GM13976 (cell line): ENCODE measurements at regions not wholly inside any gene's neighbourhood (a gene's known extent, or its start where the extent isn't known, plus 50 kb on each side); places are given as distances from the start of the nearest gene placed in this dataset.

Experiments used
- DNase-seq: peaks from one replicate; pipeline ENCODE4 v3.0.0; 2012; ENCODE audit warnings: low spot score
- in situ Hi-C: fragments of 300-500 bp; cut with MboI; formaldehyde crosslinking; loops from one replicate; pipeline ENCODE4 v1.12.0; 2022; ENCODE audit warnings: low sequenced_read_pairs, mixed read lengths, inconsistent platforms; ENCODE audit not compliant: unreplicated experiment
- TF ChIP-seq, protein P1 (sequence below): IDR thresholded peaks from 2 replicates; pipeline ENCODE4 v1.5.1; 2012; ENCODE audit warnings: borderline replicate concordance, mild to moderate bottlenecking; ENCODE audit not compliant: insufficient read depth; ENCODE audit errors: extremely low read depth, missing control alignments, control extremely low read depth

DNA sequence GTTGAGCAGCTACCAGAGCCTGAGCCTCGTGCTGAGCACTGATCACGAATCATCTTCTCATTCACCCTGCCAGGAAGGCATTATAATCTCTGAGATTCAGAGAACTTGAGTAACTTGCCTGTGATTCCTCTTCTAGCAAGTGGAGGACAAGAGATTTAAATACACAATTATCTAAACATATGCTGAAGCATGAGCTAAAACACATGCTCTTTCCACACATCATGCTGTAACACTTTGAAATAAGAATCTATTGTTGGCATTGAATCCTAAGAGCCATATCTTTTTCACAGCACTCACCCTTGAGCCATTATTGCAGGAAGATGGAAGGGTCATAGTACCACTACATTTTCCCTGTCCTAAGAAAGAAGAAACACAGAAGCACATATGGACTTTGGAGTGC is 722.5 kb upstream of the API5 start:
- TF ChIP-seq, protein P1, sequence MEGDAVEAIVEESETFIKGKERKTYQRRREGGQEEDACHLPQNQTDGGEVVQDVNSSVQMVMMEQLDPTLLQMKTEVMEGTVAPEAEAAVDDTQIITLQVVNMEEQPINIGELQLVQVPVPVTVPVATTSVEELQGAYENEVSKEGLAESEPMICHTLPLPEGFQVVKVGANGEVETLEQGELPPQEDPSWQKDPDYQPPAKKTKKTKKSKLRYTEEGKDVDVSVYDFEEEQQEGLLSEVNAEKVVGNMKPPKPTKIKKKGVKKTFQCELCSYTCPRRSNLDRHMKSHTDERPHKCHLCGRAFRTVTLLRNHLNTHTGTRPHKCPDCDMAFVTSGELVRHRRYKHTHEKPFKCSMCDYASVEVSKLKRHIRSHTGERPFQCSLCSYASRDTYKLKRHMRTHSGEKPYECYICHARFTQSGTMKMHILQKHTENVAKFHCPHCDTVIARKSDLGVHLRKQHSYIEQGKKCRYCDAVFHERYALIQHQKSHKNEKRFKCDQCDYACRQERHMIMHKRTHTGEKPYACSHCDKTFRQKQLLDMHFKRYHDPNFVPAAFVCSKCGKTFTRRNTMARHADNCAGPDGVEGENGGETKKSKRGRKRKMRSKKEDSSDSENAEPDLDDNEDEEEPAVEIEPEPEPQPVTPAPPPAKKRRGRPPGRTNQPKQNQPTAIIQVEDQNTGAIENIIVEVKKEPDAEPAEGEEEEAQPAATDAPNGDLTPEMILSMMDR, result no peak
- in situ Hi-C loops, result no loop called here
- DNase-seq, result no peak

DNA sequence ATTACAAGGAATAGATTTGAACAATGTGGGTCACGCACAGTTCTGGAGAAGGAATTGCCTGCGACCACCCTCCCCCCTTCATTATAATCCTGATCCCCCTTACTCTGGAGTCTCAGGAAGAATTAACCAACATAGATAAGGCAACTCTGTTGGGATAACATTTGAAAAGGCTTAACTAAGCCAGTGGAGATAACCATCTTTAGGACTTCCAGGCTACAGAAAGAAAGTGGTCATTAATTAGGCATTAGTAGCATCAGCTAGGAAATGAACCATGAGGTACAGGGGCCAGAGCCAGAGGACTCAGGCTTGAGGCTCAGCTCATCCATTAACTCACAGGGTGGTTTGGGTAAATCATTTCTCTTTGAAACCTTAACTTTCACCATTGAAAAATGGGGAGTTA is 720.0 kb upstream of the API5 start:
- TF ChIP-seq, protein P1, result no peak
- in situ Hi-C loops, result no loop called here
- DNase-seq, result no peak

DNA sequence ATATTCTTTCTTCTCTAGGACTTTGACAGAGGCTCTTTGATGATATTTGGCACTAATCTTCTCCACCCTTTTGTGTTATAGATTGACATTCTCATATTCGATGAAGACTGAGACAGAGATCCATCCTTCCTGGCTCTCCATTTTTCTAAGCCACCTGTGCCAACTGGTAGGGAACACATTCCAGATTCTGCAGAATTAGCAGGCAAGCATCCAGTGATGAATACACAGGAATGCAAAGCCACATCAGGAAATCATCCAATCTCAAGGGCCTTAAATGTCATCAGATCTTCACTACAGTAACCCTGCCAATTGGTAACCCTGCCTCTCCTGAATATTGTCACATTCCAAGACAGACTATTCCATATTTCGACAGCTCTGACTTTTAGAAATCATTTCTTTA is 718.4 kb upstream of the API5 start:
- DNase-seq, result no peak
- in situ Hi-C loops, result no loop called here
- TF ChIP-seq, protein P1, result no peak

DNA sequence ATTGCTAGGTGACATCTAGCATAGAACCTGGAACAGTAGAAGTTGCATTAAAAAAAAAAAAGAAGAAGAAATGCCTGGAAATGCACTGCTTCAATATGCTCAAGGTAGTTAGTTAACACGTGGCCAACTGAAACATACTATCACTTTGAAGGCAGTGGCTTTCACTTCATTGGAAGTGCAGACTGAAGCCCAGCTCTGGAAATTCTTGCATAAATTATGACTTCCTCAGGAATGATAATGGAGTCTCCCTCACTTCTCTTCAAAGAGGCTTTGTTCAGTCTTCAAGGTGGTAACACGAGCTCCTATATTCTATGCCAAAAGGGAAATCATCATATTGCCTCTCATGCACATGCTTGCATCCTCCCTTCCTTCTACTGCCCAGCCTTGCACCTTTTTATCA is 715.9 kb upstream of the API5 start:
- in situ Hi-C loops, result no loop called here
- TF ChIP-seq, protein P1, result no peak
- no peak for DNase-seq

DNA sequence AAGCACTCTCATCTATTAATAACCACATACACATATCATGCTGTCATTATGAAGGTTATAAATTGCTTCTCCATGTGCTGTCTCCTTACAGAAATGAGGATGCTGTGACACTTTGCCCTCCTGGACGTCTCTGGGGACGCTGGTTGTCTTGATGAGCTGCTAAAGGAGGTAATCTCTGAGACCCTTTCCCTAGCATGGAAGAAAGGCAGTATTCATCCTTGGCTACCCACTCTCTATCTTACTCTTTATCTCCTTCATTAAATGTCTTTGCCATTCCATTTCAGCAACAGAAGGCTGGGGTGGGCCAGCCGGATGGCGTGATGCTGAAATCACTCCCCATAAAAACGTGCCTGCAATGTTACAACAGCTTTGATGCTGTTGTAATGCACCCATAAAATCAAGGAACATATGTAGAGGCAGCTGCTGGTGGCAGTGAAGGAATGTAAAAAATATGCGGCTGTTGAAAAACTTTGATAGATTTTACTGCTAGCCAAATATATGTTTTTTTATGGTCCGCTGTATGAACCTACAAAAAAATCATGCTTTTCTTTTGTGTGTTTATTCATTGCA is 715.1 kb upstream of the API5 start:
- DNase-seq, result no peak
- in situ Hi-C loops, result no loop called here

DNA sequence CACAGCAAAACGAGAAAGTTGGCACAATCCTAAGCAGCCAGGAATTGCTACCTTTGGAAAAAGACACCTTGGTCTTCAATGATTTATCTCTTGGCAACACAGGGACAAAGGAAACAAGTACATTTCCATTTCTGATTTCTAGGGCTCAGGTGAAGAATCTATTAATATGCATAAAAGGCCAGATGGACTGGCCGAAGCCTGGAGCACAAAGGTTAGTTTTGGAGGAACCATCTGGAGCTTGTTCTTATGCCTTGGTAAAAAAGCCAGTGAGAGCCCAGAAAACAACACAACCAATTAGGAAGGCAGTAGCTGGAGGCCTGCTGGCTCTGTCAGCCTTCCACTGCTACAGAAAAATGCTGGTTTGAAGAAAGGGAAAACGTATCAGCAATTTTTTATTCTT is 713.5 kb upstream of the API5 start:
- TF ChIP-seq, protein P1, result no peak
- in situ Hi-C loops, result no loop called here
- no peak for DNase-seq

More for the DNA sequence above, 715.1 kb upstream of the API5 start:
- TF ChIP-seq, protein P1, result no peak
